Body of pancreas (tissue), 4 donors: ENCODE measurements at regions not wholly inside any gene's neighbourhood (a gene's known extent, or its start where the extent isn't known, plus 50 kb on each side); places are given as distances from the start of the nearest gene placed in this dataset.

Experiments used
- CTCF ChIP-seq, 7 experiments: fragments of 450-650 bp in 4 of 7; fragments of 200-600 bp in 3 of 7; sonication (generic) in 3 of 7; IDR thresholded peaks; one replicate each; pipeline ENCODE4 v1.5.1; 2016 to 2019; ENCODE audit warnings: antibody characterized with exemption in 7 of 7
- POLR2A ChIP-seq, 3 donors: fragments of 450-650 bp; IDR thresholded peaks; one replicate each; pipeline ENCODE4 v1.6.1; 2016; ENCODE audit warnings: antibody characterized with exemption in 3 of 3, mild to moderate bottlenecking in 2 of 3

GRCh38 chr7:45417268-45417667, 156.9 kb upstream of the ADCY1 start:
- TF ChIP-seq POLR2A (IDR thresholded peaks at IDR 0.05) = no peak
- TF ChIP-seq CTCF (IDR thresholded peaks at IDR 0.05) = no peak
